ENCODE measurements at regions not wholly inside any gene's neighbourhood (a gene's known extent, or its start where the extent isn't known, plus 50 kb on each side); places are given as distances from the start of the nearest gene placed in this dataset.

DNA sequence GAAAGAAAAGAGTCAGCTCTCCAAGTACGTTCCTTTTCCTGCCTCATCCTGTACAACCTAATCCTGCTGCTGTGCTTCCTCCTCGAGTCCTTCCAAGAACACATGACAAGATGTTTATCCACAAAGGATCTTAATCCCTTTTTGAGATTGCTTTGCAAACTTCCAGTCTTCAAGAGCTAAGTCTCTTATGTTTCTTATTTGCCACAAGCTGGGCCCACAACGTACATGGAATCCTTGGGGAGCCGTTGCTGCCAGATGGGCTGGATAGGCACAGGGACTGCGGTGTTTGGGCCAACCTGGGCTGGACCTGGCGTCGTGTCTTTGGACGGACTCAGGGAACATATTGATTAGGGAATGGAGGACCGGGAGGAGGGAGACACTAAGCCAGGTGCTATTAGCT, 79.7 kb upstream of the AFDN start:
- TF ChIP-seq, protein P1, sequence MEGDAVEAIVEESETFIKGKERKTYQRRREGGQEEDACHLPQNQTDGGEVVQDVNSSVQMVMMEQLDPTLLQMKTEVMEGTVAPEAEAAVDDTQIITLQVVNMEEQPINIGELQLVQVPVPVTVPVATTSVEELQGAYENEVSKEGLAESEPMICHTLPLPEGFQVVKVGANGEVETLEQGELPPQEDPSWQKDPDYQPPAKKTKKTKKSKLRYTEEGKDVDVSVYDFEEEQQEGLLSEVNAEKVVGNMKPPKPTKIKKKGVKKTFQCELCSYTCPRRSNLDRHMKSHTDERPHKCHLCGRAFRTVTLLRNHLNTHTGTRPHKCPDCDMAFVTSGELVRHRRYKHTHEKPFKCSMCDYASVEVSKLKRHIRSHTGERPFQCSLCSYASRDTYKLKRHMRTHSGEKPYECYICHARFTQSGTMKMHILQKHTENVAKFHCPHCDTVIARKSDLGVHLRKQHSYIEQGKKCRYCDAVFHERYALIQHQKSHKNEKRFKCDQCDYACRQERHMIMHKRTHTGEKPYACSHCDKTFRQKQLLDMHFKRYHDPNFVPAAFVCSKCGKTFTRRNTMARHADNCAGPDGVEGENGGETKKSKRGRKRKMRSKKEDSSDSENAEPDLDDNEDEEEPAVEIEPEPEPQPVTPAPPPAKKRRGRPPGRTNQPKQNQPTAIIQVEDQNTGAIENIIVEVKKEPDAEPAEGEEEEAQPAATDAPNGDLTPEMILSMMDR (IDR thresholded peaks at IDR 0.05; ENCODE audit: poor library complexity, severe bottlenecking): no peak
- Histone ChIP-seq H3K27me3 (ENCODE audit: insufficient read depth, poor library complexity, severe bottlenecking) (peaks cover 3% of the 10 kb centered on the region), H3K27ac (ENCODE audit: poor library complexity, severe bottlenecking) (no peak overlapping the region), H3K4me3 (ENCODE audit: severe bottlenecking) (no peak overlapping the region), H3K4me1 (ENCODE audit: insufficient read depth, poor library complexity, severe bottlenecking) (no peaks in the 10 kb centered on the region), H3K9me3 (ENCODE audit: severe bottlenecking) (no peaks in the 10 kb centered on the region), H3K36me3 (ENCODE audit: low read depth) (no peaks in the 10 kb centered on the region)
- DNase-seq (ENCODE audit: low spot score) (no peak), ATAC-seq (ENCODE audit: low read depth) (no peak)

DNA sequence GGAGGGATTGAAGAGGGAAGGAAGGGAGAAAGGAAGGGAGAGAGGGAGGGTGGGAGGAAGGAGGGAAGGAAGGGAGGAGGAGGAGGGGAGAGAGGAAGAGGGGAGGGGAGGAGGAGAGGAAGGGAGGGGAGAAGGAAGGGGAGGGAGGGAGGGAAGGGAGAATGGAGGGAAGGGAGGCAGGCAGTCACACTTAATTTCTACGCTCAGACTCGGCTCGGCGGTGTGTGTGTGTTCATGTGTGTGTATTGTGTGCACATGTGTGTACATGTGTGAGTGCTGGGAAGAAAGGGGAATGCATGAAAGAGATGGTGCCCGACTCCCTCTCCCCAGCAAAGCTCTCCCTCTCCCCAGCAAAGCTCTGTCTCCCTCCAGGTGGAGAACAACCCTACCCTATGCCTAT, 79.1 kb upstream of the AFDN start:
- no peak overlapping the region for H3K27ac ChIP-seq (ENCODE audit: poor library complexity, severe bottlenecking)
- H3K36me3 ChIP-seq (ENCODE audit: low read depth): no peaks in the 10 kb centered on the region
- DNase-seq (ENCODE audit: low spot score) (no peak), ATAC-seq (ENCODE audit: low read depth) (no peak)
- H3K4me1 ChIP-seq (ENCODE audit: insufficient read depth, poor library complexity, severe bottlenecking): no peaks in the 10 kb centered on the region
- H3K27me3 ChIP-seq (ENCODE audit: insufficient read depth, poor library complexity, severe bottlenecking): peaks cover 3% of the 10 kb centered on the region
- H3K9me3 ChIP-seq (ENCODE audit: severe bottlenecking): no peaks in the 10 kb centered on the region
- H3K4me3 ChIP-seq (ENCODE audit: severe bottlenecking): no peak overlapping the region
- TF ChIP-seq, protein P1 (IDR thresholded peaks at IDR 0.05; ENCODE audit: poor library complexity, severe bottlenecking): no peak

DNA sequence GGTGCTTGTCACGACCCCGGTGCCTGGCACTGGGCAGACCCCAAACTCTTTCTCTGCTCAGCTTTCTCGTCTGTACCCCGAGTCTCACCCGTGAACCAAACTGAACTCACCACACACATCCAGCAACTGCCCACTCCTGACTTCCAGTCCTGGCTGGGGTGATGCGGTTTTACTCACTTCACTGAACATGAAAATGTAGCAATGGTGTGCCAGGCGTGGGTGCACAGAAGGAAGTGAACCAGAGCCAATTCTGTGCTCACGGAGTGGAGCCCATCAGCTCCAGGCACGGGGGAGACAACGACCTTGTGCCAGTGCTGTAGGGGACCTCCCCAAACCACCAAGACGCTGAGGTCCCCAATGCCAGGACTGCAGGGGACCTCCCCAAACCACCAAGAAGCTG, 78.7 kb upstream of the AFDN start:
- no peak overlapping the region for H3K4me3 ChIP-seq (ENCODE audit: severe bottlenecking)
- DNase-seq (ENCODE audit: low spot score) (no peak), ATAC-seq (ENCODE audit: low read depth) (no peak)
- H3K27ac ChIP-seq (ENCODE audit: poor library complexity, severe bottlenecking): no peak overlapping the region
- peaks cover 3% of the 10 kb centered on the region for H3K27me3 ChIP-seq (ENCODE audit: insufficient read depth, poor library complexity, severe bottlenecking)
- H3K9me3 ChIP-seq (ENCODE audit: severe bottlenecking): no peaks in the 10 kb centered on the region
- no peaks in the 10 kb centered on the region for H3K36me3 ChIP-seq (ENCODE audit: low read depth)
- H3K4me1 ChIP-seq (ENCODE audit: insufficient read depth, poor library complexity, severe bottlenecking): no peaks in the 10 kb centered on the region
- TF ChIP-seq, protein P1 (IDR thresholded peaks at IDR 0.05; ENCODE audit: poor library complexity, severe bottlenecking): no peak

DNA sequence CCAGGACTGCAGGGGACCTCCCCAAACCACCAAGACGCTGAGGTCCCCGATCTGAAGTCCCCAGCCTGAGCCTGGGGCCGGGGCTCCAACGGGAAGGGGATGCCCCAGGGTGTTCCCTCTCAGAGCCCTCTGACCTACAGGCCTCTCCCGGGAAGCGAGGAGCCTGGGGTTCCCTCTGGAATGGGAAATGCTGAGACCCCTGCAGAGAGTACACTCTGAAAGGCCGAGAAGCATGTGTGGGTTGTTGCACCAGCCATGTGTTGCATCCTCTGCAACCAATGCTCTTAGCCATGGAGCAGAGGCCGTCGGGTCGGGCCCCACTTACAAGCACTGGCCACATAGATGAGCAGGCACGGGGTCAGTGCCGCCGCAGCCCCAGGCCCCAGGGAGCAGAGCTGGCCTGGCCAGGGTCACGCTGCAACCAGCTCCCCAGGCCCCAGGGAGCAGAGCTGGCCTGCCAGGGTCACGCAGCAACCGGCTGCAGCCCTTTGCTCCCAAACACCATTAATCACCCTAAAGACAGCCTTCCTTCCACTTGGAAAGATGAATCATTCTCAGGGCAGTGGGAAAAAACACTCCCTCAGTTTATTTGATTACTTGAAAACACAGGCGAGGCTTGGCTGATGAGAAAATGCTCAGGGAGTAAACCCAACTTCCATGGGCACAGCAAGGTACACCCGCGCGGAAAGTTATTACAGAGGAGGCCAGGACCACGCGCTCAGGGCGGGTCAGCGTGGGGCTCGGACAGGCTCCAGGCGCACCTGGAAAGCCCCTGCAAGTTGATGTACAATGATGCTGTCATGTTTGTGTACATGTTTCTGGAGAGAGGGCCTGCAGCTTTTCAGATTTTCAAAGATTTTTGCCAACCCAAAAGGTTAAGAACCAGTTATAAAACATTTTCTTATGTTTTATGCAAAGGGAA, 78.0 kb upstream of the AFDN start:
- Histone ChIP-seq H3K27ac (ENCODE audit: poor library complexity, severe bottlenecking) (no peak overlapping the region), H3K4me1 (ENCODE audit: insufficient read depth, poor library complexity, severe bottlenecking) (no peaks in the 10 kb centered on the region), H3K9me3 (ENCODE audit: severe bottlenecking) (no peaks in the 10 kb centered on the region), H3K27me3 (ENCODE audit: insufficient read depth, poor library complexity, severe bottlenecking) (peaks cover 3% of the 10 kb centered on the region), H3K4me3 (ENCODE audit: severe bottlenecking) (no peak overlapping the region), H3K36me3 (ENCODE audit: low read depth) (no peaks in the 10 kb centered on the region)
- no peak for DNase-seq (ENCODE audit: low spot score)
- TF ChIP-seq, protein P1 (IDR thresholded peaks at IDR 0.05; ENCODE audit: poor library complexity, severe bottlenecking): no peak
- ATAC-seq (ENCODE audit: low read depth): no peak

DNA sequence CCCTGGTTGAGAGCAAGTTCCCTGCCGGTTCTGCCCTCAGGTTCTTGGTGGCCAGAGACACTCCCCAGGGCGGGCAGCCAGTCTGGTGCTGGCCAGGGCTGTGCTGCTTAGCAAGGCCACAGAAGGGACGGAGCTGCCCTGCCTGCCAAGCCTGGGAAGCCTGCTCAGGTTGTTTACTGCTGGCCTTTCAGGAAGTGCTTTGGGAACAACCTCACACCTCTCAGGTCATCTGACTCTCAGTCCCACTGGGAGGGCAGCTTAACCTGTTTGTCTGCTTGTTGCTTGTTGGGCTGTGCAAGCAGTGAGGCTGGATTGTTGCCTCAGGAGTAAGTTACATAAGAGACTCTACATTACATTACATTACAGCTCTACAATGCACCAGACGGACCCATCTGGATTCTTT, 75.8 kb upstream of the AFDN start:
- no peak overlapping the region for H3K27ac ChIP-seq (ENCODE audit: poor library complexity, severe bottlenecking)
- H3K27me3 ChIP-seq (ENCODE audit: insufficient read depth, poor library complexity, severe bottlenecking): peaks cover 3% of the 10 kb centered on the region
- no peaks in the 10 kb centered on the region for H3K9me3 ChIP-seq (ENCODE audit: severe bottlenecking)
- TF ChIP-seq, protein P1 (IDR thresholded peaks at IDR 0.05; ENCODE audit: poor library complexity, severe bottlenecking): no peak
- DNase-seq (ENCODE audit: low spot score) (no peak), ATAC-seq (ENCODE audit: low read depth) (peak; percentile 50; the same call in 2 of the 3 replicates)
- no peaks in the 10 kb centered on the region for H3K36me3 ChIP-seq (ENCODE audit: low read depth)
- H3K4me1 ChIP-seq (ENCODE audit: insufficient read depth, poor library complexity, severe bottlenecking): no peaks in the 10 kb centered on the region
- no peak overlapping the region for H3K4me3 ChIP-seq (ENCODE audit: severe bottlenecking)
